Activated naive CD4-positive, alpha-beta T cell treated with anti-CD3 and anti-CD28 coated beads, Interleukin-2, amount 10 ng/mL, durations not matched to agents 7 days and 5 days (primary cell): ENCODE measurements at regions not wholly inside any gene's neighbourhood (a gene's known extent, or its start where the extent isn't known, plus 50 kb on each side); places are given as distances from the start of the nearest gene placed in this dataset.

Experiments used
- CTCF ChIA-PET: fragments of 350-600 bp; sonication (Branson Sonifier 250); formaldehyde crosslinking; loops from one replicate; lab custom pipeline; 2021; ENCODE audit warnings: antibody characterized with exemption; lab: Charles Lee
- DNase-seq: peaks from one replicate; pipeline ENCODE4 v3.0.0-alpha.2; 2020
- H3K27ac Mint-ChIP-seq: one replicate; pipeline ENCODE4 v1.8.0; 2021; ENCODE audit warnings: mild to moderate bottlenecking, moderate library complexity, mixed read lengths
- H3K27me3 Mint-ChIP-seq: one replicate; pipeline ENCODE4 v1.8.0; 2021; ENCODE audit warnings: mild to moderate bottlenecking, mixed read lengths
- H3K36me3 Mint-ChIP-seq: one replicate; pipeline ENCODE4 v1.8.0; 2021; ENCODE audit warnings: mixed read lengths
- H3K4me1 Mint-ChIP-seq: one replicate; pipeline ENCODE4 v1.8.0; 2021; ENCODE audit warnings: mixed read lengths
- H3K4me3 Mint-ChIP-seq: one replicate; pipeline ENCODE4 v1.8.0; 2021; ENCODE audit warnings: mild to moderate bottlenecking, moderate library complexity, mixed read lengths
- H3K9me3 Mint-ChIP-seq: one replicate; pipeline ENCODE4 v1.8.0; 2021; ENCODE audit warnings: mixed read lengths

DNA sequence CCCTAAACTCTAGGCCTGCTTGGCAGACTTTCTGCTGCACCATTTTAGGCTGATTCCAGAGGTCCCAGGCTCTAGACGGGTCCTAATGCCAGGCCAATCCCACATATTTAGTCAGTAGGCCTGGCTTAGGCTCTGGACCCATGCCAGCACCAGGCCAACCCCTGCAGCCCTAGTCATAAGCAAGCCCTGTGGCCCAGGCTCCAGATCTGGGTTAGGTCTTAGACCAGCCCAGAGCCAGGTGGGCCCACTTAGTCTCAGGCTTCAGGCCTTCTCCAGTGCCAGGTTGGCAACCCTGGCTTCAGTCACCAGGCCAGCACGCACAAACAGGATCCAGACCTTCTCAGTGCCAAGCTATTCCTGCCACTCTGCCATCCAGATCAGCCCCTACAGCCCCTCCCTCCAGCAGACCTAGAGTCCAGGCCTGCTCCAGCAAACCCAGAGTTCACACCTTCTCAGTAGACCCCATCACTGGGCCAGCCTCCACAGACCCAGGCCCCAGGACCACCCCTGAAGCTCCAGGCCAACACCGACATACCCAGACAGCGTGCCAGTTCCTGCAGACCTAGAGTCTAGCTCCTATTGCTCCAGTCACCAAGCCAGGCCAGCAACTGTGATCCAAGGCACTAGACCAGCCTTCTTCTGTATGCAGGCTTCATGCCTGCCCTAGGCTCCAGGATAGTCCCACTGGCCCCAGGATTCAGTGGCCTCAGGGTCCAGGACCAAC is 467.6 kb downstream of the RWDD3 start:
- DNase-seq = no peak
- CTCF ChIA-PET = no interaction called here
- H3K27ac Mint-ChIP-seq = no peak overlapping the region
- no peak overlapping the region for H3K4me3 Mint-ChIP-seq
- no peaks in the 10 kb centered on the region for H3K4me1 Mint-ChIP-seq
- H3K36me3 Mint-ChIP-seq = no peaks in the 10 kb centered on the region
- peaks cover 20% of the 10 kb centered on the region for H3K9me3 Mint-ChIP-seq
- no peaks in the 10 kb centered on the region for H3K27me3 Mint-ChIP-seq

DNA sequence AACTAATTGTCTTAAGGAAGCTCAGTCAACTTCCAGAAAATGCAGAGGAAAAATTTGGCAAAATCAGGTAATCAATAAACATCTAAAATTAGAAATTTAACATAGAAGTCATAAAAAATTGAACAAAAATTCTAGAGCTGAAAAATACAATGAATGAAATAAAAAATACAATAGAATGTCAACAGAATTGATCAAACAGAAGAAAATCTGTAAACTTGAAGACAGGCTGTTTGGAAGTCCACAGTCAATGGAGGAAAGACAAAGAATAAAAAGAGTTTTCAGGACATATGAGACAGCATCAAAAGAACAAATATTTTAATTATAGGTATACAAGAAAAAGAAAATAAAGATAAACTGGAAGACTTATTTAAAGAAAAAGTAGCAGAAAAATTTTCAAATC is 469.0 kb downstream of the RWDD3 start:
- peaks cover 22% of the 10 kb centered on the region for H3K9me3 Mint-ChIP-seq
- no peak for DNase-seq
- H3K27ac Mint-ChIP-seq = no peak overlapping the region

DNA sequence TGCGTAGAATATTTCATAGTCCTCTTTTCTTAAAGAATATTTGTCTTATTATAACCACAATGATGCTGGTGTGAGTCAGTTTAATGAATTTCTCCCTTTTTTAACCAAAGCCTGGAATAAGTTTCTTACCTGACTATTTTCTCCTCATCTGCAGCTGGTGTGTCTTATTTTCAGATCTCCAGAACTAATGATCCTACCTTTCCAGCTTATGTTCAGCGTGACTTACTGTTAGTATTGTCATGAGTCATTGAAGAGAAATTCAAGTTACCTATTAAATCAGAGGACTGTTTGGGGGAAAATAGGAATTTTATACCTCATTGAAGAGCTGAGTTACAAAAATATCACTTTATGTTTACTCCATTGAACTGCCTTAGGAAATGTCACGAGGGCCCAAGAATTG is 482.1 kb downstream of the RWDD3 start:
- Mint-ChIP-seq H3K27me3 (no peaks in the 10 kb centered on the region), H3K27ac (no peak overlapping the region), H3K4me3 (no peak overlapping the region), H3K4me1 (no peaks in the 10 kb centered on the region), H3K36me3 (no peaks in the 10 kb centered on the region), H3K9me3 (peaks cover 1% of the 10 kb centered on the region)
- DNase-seq = no peak
- CTCF ChIA-PET = no interaction called here

More for the DNA sequence above, 469.0 kb downstream of the RWDD3 start:
- H3K4me3 Mint-ChIP-seq = no peak overlapping the region
- CTCF ChIA-PET = no interaction called here
- H3K36me3 Mint-ChIP-seq = no peaks in the 10 kb centered on the region
- no peaks in the 10 kb centered on the region for H3K27me3 Mint-ChIP-seq
- H3K4me1 Mint-ChIP-seq = no peaks in the 10 kb centered on the region

DNA sequence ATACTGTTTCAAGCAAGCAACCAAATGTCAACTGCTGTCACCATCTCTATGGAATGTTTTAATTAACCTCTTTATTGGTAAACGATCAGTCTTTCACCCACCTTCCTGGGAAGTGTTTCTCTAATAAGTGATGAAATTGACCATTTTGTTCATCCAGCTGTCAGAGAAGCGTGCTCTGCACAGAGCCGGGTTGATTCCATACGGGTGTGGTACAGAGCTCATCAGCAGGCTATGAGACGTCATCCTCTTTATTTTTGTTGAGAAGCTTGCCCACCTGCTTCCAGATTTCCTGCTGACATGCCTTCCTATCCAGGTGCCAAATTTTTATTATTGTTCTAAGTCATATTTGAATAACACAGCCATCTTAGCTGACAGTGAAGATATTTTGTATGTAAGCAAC is 482.5 kb downstream of the RWDD3 start:
- H3K36me3 Mint-ChIP-seq = no peaks in the 10 kb centered on the region
- H3K4me3 Mint-ChIP-seq = no peak overlapping the region
- H3K4me1 Mint-ChIP-seq = no peaks in the 10 kb centered on the region
- CTCF ChIA-PET = no interaction called here
- H3K9me3 Mint-ChIP-seq = peaks cover 1% of the 10 kb centered on the region
- DNase-seq = no peak
- no peaks in the 10 kb centered on the region for H3K27me3 Mint-ChIP-seq
- no peak overlapping the region for H3K27ac Mint-ChIP-seq

DNA sequence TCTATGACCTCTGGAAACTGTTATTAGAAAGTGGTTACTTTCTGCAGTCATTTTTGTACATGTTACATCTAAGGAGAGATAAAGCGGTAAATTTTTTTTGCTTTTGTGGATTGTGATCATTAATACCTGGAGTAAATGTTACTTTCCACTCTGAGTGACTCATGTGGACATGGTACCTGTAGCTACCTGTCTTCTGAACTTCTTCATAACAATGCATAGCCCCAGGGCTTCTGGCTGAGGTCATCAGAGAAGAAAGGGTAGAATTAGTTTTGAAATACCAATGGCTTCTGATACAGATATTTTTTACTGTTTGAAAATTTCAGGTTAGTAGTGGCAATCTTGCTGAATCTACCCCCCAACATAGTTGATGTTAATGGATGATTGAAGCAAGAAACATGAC is 489.3 kb downstream of the RWDD3 start:
- Mint-ChIP-seq H3K4me3 (no peak overlapping the region), H3K36me3 (no peaks in the 10 kb centered on the region), H3K27ac (no peak overlapping the region), H3K4me1 (no peaks in the 10 kb centered on the region), H3K9me3 (peaks cover 1% of the 10 kb centered on the region), H3K27me3 (no peaks in the 10 kb centered on the region)
- DNase-seq = no peak
- CTCF ChIA-PET = no interaction called here

DNA sequence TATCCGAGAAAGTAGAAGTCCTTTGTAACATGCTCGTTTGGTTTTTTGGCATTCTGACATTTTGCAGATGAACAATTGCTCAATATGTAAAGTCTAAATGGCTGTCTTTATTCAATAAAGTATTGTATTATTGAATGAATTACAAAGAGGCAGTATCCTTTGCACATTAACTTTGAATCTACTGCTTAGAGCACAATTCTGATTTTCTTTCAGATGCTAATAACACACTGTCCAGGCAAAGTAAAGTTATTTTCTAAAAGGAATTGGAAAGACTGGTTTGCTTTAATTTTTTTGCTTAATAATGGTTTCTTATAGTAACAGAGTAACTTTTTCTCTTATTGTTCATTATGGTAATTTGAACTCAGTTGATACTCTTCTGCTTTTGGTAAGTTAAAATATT is 494.8 kb downstream of the RWDD3 start:
- peaks cover 5% of the 10 kb centered on the region for H3K9me3 Mint-ChIP-seq
- no peak overlapping the region for H3K27ac Mint-ChIP-seq
- no peak for DNase-seq
- H3K27me3 Mint-ChIP-seq = no peaks in the 10 kb centered on the region
- no peaks in the 10 kb centered on the region for H3K36me3 Mint-ChIP-seq
- H3K4me1 Mint-ChIP-seq = no peaks in the 10 kb centered on the region
- no peak overlapping the region for H3K4me3 Mint-ChIP-seq
- CTCF ChIA-PET = no interaction called here

DNA sequence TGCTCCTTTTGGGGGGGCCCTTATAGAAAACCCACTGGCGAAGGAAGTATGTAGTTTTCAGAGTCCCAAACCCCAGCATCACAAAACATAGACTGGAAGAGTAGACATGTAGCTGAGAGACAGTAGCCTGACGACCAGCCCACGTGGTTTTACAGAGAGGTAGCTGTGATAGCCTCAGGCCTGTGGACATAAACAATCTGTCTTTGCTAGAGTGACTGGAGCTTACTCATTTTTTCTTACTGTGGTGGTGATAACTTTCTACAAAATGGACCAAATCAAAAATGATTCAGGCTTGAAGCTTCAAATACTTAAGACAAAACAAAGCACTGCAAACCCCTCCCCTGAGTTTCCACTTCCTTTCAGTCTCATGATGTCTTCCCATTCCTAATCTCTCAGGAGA is 497.0 kb downstream of the RWDD3 start:
- H3K4me3 Mint-ChIP-seq = no peak overlapping the region
- CTCF ChIA-PET = no interaction called here
- H3K36me3 Mint-ChIP-seq = no peaks in the 10 kb centered on the region
- H3K4me1 Mint-ChIP-seq = no peaks in the 10 kb centered on the region
- peaks cover 7% of the 10 kb centered on the region for H3K9me3 Mint-ChIP-seq
- no peak overlapping the region for H3K27ac Mint-ChIP-seq
- H3K27me3 Mint-ChIP-seq = no peaks in the 10 kb centered on the region
- DNase-seq = no peak

DNA sequence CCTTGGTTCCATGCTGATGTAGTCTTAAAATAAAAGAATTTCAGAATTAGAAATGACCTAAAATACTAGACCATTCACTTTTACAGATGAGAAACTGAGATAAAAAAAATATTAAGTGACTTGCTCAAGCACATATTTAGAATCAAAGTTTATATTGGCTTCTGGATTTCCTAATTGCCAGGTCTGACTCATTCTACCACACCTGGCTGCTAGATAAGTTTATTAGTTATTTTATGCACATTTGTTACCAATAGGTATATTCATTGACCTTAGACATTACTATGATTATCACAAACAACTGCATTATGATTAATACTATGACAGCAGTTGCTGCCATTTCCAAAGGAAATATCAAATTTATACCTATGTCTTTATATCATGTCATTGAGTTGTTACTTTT is 497.5 kb downstream of the RWDD3 start:
- Mint-ChIP-seq H3K4me1 (no peaks in the 10 kb centered on the region), H3K9me3 (peaks cover 9% of the 10 kb centered on the region), H3K4me3 (no peak overlapping the region), H3K27me3 (no peaks in the 10 kb centered on the region), H3K36me3 (no peaks in the 10 kb centered on the region), H3K27ac (no peak overlapping the region)
- DNase-seq = no peak
- CTCF ChIA-PET = no interaction called here

DNA sequence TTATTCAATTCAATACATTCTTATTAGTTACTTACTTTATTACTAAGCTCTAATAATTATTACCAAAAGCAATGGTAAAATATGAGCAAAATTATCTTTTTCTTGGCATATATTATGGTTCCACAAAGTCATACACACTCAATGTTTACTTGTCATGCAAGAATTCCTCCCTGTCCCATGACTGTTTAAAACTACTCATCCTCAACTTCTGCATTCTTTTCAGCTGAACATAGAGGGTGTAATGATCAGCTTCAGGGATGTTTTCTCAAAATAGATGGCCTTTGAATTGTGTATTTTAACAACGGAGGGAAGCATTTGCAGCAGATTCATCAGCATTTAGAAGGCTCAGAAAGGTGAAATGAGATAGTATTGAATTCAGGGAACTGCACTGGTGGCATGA is 499.0 kb downstream of the RWDD3 start:
- no peaks in the 10 kb centered on the region for H3K36me3 Mint-ChIP-seq
- peaks cover 10% of the 10 kb centered on the region for H3K9me3 Mint-ChIP-seq
- H3K27ac Mint-ChIP-seq = no peak overlapping the region
- CTCF ChIA-PET = no interaction called here
- DNase-seq = no peak
- H3K27me3 Mint-ChIP-seq = no peaks in the 10 kb centered on the region
- H3K4me1 Mint-ChIP-seq = no peaks in the 10 kb centered on the region
- H3K4me3 Mint-ChIP-seq = no peak overlapping the region

DNA sequence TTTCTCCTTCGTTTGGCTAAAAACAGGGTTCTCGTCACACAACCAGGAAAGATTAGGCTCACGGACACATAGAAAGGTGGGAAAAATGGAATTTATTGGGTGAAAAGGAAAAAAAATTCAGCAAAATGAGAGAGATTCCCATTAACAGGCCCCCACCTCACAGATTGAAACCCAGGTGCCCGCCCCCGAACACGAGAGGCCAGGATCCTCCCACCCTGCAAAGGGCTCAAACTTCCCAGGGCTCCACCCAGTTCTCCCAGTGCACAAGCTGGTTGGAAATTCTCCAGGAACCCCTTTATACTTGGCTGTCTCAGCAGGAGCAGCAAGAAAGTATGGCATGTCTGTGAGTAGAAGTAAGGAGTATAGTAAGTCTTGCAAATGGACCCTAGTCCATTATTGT is 499.7 kb downstream of the RWDD3 start:
- CTCF ChIA-PET = no interaction called here
- H3K4me1 Mint-ChIP-seq = no peaks in the 10 kb centered on the region
- H3K9me3 Mint-ChIP-seq = peaks cover 11% of the 10 kb centered on the region
- no peak overlapping the region for H3K4me3 Mint-ChIP-seq
- H3K36me3 Mint-ChIP-seq = no peaks in the 10 kb centered on the region
- no peak overlapping the region for H3K27ac Mint-ChIP-seq
- DNase-seq = no peak
- no peaks in the 10 kb centered on the region for H3K27me3 Mint-ChIP-seq

DNA sequence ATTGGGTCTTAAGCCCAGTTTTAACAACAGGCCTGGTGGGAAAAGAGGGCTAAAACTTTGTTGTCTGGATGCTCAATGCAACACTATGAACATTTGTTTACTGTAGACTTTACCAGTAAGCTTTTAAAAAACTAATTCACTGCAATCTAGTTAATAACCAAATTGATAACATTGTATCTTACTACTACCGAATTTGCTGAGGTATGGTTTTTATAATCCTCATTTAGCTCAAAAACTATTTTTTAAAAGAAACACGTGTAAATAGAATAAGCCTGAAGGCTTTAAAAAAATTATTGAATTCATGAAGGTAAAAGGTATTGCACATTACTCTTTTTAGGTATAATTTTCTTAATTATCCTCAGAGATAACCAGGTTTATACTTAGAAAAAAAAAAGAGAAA is 500.6 kb downstream of the RWDD3 start:
- no peak overlapping the region for H3K27ac Mint-ChIP-seq
- no peak for DNase-seq
- H3K4me1 Mint-ChIP-seq = no peaks in the 10 kb centered on the region
- no peaks in the 10 kb centered on the region for H3K36me3 Mint-ChIP-seq
- no peaks in the 10 kb centered on the region for H3K27me3 Mint-ChIP-seq
- peaks cover 11% of the 10 kb centered on the region for H3K9me3 Mint-ChIP-seq
- CTCF ChIA-PET = interaction anchor here (0.6 kb wide), 1 partner anchor 85 kb away, joined by 4 read pairs; no protein-coding TSS in a partner anchor
- H3K4me3 Mint-ChIP-seq = no peak overlapping the region

DNA sequence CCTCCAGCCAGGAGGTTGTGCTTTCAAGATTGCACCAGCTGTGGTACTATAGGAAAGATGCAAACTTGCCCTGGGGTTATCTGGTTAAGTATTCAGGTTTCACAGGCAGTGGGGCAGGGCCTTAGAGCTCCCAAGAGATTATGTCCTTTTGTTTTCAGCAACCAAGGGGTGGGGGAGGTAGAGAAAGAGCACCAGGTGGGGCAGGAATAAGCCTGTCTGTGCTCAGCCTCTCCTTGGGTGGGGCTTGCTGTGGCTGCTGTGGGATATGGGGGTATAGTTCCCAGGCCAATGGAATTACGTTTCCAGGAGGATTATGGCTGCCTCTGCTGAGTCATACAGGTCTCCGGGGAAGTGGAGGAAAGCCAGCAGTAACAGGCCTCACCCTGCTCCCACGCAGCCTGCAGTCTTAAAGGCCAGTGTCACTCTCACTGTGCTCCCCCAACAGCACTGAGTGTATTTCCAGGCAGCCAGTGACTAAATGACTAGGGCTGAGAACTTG is 508.6 kb downstream of the RWDD3 start:
- DNase-seq = no peak
- H3K9me3 Mint-ChIP-seq = peaks cover 1% of the 10 kb centered on the region
- no peaks in the 10 kb centered on the region for H3K4me1 Mint-ChIP-seq
- no peaks in the 10 kb centered on the region for H3K27me3 Mint-ChIP-seq
- H3K4me3 Mint-ChIP-seq = no peak overlapping the region
- no peak overlapping the region for H3K27ac Mint-ChIP-seq
- CTCF ChIA-PET = no interaction called here
- no peaks in the 10 kb centered on the region for H3K36me3 Mint-ChIP-seq

DNA sequence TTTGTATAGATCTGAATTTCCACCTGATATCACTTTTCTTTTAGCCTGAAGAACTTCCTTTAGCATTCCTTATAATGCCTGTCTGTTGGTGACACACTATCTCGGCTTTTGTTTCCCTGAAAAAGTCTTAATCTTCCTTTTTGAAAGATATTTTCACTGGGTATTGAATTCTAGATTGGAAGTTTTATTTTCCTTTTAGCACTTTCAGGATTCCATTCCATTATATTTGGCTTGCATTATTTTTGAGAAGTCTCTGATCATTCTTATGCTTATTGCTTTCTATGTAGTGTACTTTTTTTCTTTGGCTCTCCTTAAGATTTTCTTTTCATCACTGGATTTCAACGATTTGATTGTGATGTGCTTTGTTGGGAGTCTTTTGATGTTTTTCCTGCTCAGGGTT is 510.7 kb downstream of the RWDD3 start:
- H3K4me3 Mint-ChIP-seq = no peak overlapping the region
- no peak for DNase-seq
- no peaks in the 10 kb centered on the region for H3K9me3 Mint-ChIP-seq
- H3K4me1 Mint-ChIP-seq = no peaks in the 10 kb centered on the region
- CTCF ChIA-PET = no interaction called here
- H3K27me3 Mint-ChIP-seq = no peaks in the 10 kb centered on the region
- no peaks in the 10 kb centered on the region for H3K36me3 Mint-ChIP-seq
- H3K27ac Mint-ChIP-seq = no peak overlapping the region

DNA sequence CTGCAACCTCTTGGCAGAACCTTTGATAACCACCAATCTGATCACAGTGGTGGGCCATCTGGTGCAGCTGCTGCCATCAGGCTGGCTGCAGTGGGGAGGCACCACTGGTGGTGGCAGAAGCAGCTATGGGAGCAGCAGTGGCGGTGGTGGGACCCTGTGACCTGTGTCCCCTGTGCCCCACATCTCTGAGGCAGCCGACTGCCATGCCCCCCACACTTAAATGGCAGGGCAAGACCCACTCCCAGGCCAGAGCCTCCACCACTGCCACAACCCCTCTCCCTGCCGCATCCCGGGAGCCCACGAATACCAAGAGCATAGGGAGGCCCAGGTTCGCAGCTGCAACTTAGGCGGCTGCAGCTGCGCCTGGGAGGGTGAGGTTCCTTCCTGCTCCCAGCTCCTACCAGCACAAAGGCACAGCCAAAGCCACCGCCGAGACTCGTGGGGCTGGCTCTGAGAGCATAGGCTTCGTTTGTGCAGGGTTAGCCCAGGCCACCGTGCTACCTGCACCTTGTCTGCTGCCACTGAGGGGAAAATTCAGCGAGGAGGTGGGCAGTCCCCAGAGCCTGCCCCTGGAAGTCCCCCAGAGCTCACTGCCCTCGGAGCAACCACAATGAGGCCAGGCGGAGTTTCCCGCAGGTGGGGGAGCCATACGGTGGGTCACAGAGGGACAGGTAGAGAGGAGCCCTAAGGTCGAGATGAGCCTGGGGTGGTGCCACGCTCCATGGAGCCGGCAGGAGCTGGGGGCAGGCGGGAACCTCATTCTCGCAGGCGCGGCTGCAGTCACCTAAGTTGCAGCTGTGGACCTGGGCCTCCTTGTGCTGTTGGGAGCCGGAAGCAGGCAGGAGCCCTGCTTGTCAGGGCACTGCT is 518.7 kb downstream of the RWDD3 start:
- H3K36me3 Mint-ChIP-seq = no peaks in the 10 kb centered on the region
- H3K9me3 Mint-ChIP-seq = peaks cover 19% of the 10 kb centered on the region
- H3K4me1 Mint-ChIP-seq = no peaks in the 10 kb centered on the region
- H3K27ac Mint-ChIP-seq = no peak overlapping the region
- H3K4me3 Mint-ChIP-seq = no peak overlapping the region
- no peak for DNase-seq
- CTCF ChIA-PET = no interaction called here
- H3K27me3 Mint-ChIP-seq = no peaks in the 10 kb centered on the region
